ENCODE measurements at regions not wholly inside any gene's neighbourhood (a gene's known extent, or its start where the extent isn't known, plus 50 kb on each side); places are given as distances from the start of the nearest gene placed in this dataset.
A peak's percentile ranks its signal among the peaks of the same experiment; 100 is the strongest.
"Not testable (repeated sequence)": the region's sequence is repeated elsewhere in the genome, so short reads cannot be mapped to it uniquely, and the experiment has no call there.

- intact Hi-C loops (cut with DNase I); H3K4me1 ChIP-seq; H3K4me3 ChIP-seq; H3K27ac ChIP-seq; ATAC-seq; H3K9me3 ChIP-seq; H3K36me3 ChIP-seq; H3K27me3 ChIP-seq; DNase-seq: not testable (repeated sequence)
These were observed 263.5 kb upstream of the PLGLB1 start for GRCh38 chr2:87285139-87285538.

GRCh38 chr2:87290566-87291307 lies 269.1 kb upstream of the PLGLB1 start:
- DNase-seq; H3K27me3 ChIP-seq; H3K4me1 ChIP-seq; intact Hi-C loops (cut with DNase I); H3K9me3 ChIP-seq; H3K4me3 ChIP-seq; H3K36me3 ChIP-seq; H3K27ac ChIP-seq: not testable (repeated sequence)
- peak; percentile 64 for ATAC-seq

GRCh38 chr2:87291400-87292200 lies 270.0 kb upstream of the PLGLB1 start:
- H3K4me1 ChIP-seq; intact Hi-C loops (cut with DNase I); H3K9me3 ChIP-seq; H3K27ac ChIP-seq; H3K27me3 ChIP-seq; H3K4me3 ChIP-seq; H3K36me3 ChIP-seq; DNase-seq: not testable (repeated sequence)
- ATAC-seq, result peak; percentile 59

GRCh38 chr2:87293931-87294594 lies 272.4 kb upstream of the PLGLB1 start:
- ATAC-seq; H3K27ac ChIP-seq; H3K9me3 ChIP-seq; H3K4me1 ChIP-seq; H3K4me3 ChIP-seq; DNase-seq; H3K36me3 ChIP-seq; H3K27me3 ChIP-seq; intact Hi-C loops (cut with DNase I): not testable (repeated sequence)

GRCh38 chr2:87295135-87295534 lies 273.5 kb upstream of the PLGLB1 start:
- H3K27me3 ChIP-seq; H3K27ac ChIP-seq; H3K4me1 ChIP-seq; DNase-seq; H3K9me3 ChIP-seq; H3K36me3 ChIP-seq; intact Hi-C loops (cut with DNase I); H3K4me3 ChIP-seq: not testable (repeated sequence)
- ATAC-seq, result peak; percentile 49

- peak; percentile 80 for ATAC-seq
- H3K36me3 ChIP-seq; DNase-seq; H3K4me3 ChIP-seq; H3K4me1 ChIP-seq; H3K9me3 ChIP-seq; H3K27me3 ChIP-seq; intact Hi-C loops (cut with DNase I); H3K27ac ChIP-seq: not testable (repeated sequence)
These were observed 279.7 kb upstream of the PLGLB1 start for GRCh38 chr2:87301349-87301748.

- H3K9me3 ChIP-seq; intact Hi-C loops (cut with DNase I); DNase-seq; H3K27ac ChIP-seq; H3K36me3 ChIP-seq; H3K4me1 ChIP-seq; H3K4me3 ChIP-seq; H3K27me3 ChIP-seq: not testable (repeated sequence)
- ATAC-seq, result peak; percentile 95
These were observed 280.2 kb upstream of the PLGLB1 start for GRCh38 chr2:87301871-87302270.

- H3K36me3 ChIP-seq; DNase-seq; H3K9me3 ChIP-seq; H3K27me3 ChIP-seq; H3K4me3 ChIP-seq; H3K27ac ChIP-seq; ATAC-seq; intact Hi-C loops (cut with DNase I); H3K4me1 ChIP-seq: not testable (repeated sequence)
These were observed 287.0 kb upstream of the PLGLB1 start for GRCh38 chr2:87308621-87309020.

- H3K27me3 ChIP-seq; H3K4me1 ChIP-seq; H3K27ac ChIP-seq; H3K36me3 ChIP-seq; DNase-seq; intact Hi-C loops (cut with DNase I); H3K9me3 ChIP-seq; H3K4me3 ChIP-seq: not testable (repeated sequence)
- ATAC-seq, result peak; percentile 66
These were observed 288.1 kb upstream of the PLGLB1 start for GRCh38 chr2:87309785-87310184.

- ATAC-seq; H3K36me3 ChIP-seq; DNase-seq; H3K27ac ChIP-seq; H3K4me3 ChIP-seq; H3K27me3 ChIP-seq; H3K4me1 ChIP-seq; H3K9me3 ChIP-seq; intact Hi-C loops (cut with DNase I): not testable (repeated sequence)
These were observed 290.3 kb upstream of the PLGLB1 start for GRCh38 chr2:87311896-87312441.

GRCh38 chr2:87314622-87315021 lies 293.0 kb upstream of the PLGLB1 start:
- DNase-seq; H3K27ac ChIP-seq; H3K36me3 ChIP-seq; H3K4me3 ChIP-seq; intact Hi-C loops (cut with DNase I); H3K9me3 ChIP-seq; ATAC-seq; H3K27me3 ChIP-seq; H3K4me1 ChIP-seq: not testable (repeated sequence)

GRCh38 chr2:87315183-87315902 lies 293.7 kb upstream of the PLGLB1 start:
- H3K27me3 ChIP-seq; H3K27ac ChIP-seq; ATAC-seq; intact Hi-C loops (cut with DNase I); DNase-seq; H3K4me1 ChIP-seq; H3K36me3 ChIP-seq; H3K4me3 ChIP-seq; H3K9me3 ChIP-seq: not testable (repeated sequence)

All from left lung (tissue), 4 donors.